VCaP (cell line): ENCODE measurements at regions not wholly inside any gene's neighbourhood (a gene's known extent, or its start where the extent isn't known, plus 50 kb on each side); places are given as distances from the start of the nearest gene placed in this dataset.

Experiments
- H3K27ac ChIP-seq: fragments of 450-650 bp; 2 replicates; pipeline ENCODE4 v1.5.1; 2017
- TF ChIP-seq, protein P1 (sequence below): fragments of 450-650 bp; conservative IDR thresholded peaks from 2 replicates; pipeline ENCODE4 v1.5.1; 2017; ENCODE audit warnings: mild to moderate bottlenecking, moderate library complexity

DNA sequence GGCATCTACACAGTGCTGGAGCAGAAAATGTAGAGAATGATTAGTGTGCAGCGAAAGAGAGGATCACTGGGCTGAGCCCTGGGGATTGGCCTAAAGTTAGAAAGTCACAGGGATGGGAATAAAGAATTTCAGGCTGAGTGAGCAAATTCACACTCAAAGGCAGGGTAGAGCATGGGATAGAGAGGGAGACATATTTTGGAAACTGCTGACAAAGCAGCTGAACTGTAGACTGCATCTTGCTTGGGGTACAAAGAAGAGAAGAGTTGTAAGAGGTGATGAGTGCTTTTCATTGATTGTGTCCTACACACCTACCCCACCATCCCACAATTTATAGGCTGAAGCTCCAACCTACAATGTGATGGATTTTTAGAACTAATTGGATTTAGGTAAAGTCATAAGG is 677.8 kb downstream of the TAF11L14 start:
- TF ChIP-seq, protein P1, sequence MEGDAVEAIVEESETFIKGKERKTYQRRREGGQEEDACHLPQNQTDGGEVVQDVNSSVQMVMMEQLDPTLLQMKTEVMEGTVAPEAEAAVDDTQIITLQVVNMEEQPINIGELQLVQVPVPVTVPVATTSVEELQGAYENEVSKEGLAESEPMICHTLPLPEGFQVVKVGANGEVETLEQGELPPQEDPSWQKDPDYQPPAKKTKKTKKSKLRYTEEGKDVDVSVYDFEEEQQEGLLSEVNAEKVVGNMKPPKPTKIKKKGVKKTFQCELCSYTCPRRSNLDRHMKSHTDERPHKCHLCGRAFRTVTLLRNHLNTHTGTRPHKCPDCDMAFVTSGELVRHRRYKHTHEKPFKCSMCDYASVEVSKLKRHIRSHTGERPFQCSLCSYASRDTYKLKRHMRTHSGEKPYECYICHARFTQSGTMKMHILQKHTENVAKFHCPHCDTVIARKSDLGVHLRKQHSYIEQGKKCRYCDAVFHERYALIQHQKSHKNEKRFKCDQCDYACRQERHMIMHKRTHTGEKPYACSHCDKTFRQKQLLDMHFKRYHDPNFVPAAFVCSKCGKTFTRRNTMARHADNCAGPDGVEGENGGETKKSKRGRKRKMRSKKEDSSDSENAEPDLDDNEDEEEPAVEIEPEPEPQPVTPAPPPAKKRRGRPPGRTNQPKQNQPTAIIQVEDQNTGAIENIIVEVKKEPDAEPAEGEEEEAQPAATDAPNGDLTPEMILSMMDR, result no peak
- H3K27ac ChIP-seq, result no peak overlapping the region

DNA sequence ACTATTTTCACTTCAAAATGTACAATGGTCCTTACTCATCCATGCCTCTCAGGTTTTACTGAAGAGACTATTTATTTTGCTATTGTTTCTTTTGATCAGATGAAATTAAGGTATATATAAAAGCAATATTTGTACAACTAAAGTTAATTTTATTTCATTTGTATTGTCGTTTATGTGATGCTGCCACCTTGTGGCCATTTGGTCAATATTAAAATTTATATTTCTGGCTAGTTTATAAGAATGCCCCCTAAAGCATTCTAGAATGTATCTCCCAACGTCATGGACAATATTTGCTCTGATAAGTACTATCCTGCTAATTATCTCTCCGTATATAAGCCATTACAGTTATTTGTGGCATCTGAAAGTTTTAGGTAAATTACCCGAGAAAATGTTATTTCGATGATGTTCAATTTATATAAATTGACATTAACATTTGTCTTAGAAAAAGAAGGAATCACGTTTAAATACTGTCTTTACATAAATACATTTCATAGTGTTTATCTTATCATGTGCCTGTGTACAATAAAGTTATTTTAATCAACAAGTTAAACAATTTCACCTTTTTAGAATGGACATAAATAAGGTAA is 680.0 kb downstream of the TAF11L14 start:
- TF ChIP-seq, protein P1, result peak; percentile 76
- H3K27ac ChIP-seq, result no peak overlapping the region

DNA sequence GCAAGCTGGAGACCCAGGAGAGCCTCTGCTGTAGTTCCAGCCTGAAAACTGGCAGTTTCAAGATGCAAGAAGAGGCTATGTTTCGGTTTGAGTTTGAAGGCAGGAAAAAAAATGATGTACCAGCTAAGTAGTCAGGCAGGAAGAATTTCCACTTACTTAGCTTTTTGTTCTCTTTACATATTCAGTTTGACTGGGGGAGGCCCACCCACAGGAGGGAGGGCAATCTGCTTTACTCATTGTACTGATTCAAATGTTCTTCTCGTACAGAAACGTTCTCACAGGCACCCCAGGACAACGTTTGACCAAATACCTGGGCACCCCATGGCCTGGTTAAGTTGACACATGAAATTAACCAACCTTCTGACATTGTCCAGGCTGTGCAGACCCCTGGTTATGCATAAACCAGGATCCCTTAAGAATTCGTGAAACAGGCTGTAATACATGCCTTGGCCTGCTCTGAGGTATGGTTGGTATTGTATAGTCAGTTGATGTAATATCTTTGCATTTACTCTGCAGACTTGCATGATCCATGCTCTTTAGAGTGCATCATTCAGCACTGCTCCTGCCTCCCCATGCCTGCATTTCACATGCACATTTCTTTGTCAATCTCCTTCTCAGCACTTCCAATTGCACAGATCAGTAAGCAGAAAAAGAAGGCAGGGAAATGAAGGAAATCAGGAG is 687.1 kb downstream of the TAF11L14 start:
- H3K27ac ChIP-seq, result no peak overlapping the region

DNA sequence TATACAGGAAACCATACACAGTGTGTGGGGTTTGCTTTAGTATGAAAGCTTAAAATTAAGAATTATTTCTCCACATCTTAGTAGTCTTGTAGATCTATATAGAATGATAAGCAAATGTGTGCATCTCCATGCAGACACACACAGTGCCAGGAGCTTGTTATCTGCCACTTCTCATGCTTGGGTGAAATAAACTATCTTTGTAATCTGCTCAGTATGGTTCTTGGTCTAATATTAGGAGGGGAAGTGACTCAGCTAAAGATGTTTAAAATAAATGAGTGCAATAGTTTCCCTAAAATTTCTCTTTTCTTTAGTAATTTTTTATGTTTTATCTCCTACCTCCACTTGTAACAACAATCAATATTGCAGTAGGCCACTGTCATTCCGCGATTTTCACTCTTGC is 689.6 kb downstream of the TAF11L14 start:
- TF ChIP-seq, protein P1, result no peak

More for the DNA sequence above, 687.1 kb downstream of the TAF11L14 start:
- TF ChIP-seq, protein P1, result no peak

DNA sequence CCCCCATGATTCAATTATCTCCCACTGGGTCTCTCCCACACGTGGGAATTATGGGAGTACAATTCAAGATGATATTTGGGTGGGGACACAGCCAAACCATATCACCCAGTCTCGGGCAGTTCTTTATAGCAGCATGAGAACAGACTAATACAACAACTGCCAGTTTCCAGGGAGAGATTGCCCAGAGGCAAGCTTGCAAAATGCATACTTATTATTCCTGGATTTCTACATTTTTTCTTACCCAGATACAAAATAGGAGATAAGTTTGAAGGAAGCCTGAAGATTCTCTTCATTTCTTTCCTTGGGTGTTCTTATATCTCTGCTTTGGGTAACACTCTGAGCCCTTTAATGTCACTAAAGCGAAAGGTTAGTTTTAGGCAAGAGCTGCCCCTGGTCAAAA is 691.2 kb downstream of the TAF11L14 start:
- no peak overlapping the region for H3K27ac ChIP-seq
- TF ChIP-seq, protein P1, result no peak

More for the DNA sequence above, 689.6 kb downstream of the TAF11L14 start:
- H3K27ac ChIP-seq, result no peak overlapping the region

DNA sequence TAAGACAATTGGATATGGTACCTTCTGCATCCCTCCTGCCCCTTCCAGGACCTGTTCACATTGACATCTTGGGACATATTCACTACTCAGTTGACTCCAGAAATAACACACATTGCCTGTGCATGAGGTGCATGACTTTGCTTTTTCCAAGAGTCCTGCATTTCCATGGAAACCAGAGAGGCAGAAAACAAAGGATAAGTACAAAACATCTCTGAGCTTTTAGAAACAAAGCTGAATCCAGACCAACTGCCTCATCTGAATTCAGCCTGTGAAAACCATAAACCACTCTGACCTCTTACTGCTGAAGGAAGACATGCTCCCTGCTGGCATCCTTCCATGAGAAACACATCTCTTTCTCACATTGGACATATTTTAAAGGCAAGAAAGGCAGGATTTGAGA is 695.1 kb downstream of the TAF11L14 start:
- no peak overlapping the region for H3K27ac ChIP-seq
- TF ChIP-seq, protein P1, result no peak

DNA sequence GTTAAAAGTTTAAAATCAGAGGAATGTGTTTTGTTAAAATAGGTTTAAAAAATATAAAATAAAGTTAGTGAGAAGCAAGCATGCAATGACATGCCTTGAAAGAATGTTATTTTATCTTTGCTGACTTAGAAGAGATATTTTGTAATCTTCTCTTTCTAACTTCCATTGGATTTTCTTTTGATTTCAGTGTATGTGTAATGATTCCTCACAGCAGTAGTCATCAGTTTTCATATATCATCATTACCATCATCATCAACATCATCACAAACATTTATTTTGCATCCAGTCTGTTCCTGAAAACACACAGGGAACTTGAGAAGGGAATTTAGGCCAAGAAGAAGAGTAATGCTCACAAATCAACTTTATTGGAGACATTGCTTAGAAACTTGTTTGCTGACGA is 699.6 kb downstream of the TAF11L14 start:
- TF ChIP-seq, protein P1, result no peak
- H3K27ac ChIP-seq, result no peak overlapping the region
